MCF 10A (cell line): ENCODE measurements at regions not wholly inside any gene's neighbourhood (a gene's known extent, or its start where the extent isn't known, plus 50 kb on each side); places are given as distances from the start of the nearest gene placed in this dataset.

Experiments used
- BruUV-seq: library from RNA; stranded (reverse); fragments of 400-500 nt; replicated peaks from 2 replicates; lab custom pipeline; 2021; lab: Mats Ljungman, UMichigan
- CTCF ChIA-PET: fragments of 300-600 bp; sonication (Branson Sonifier 250); formaldehyde crosslinking; extraction: SDS; loops from one replicate; lab custom pipeline; 2021; ENCODE audit warnings: antibody characterized with exemption, inconsistent platforms; lab: Yijun Ruan, JAX
- POLR2A ChIA-PET: fragments of 300-600, 350-650 bp; sonication (Branson Sonifier 250); formaldehyde crosslinking; extraction: SDS; loops from one replicate; lab custom pipeline; 2020; ENCODE audit warnings: antibody characterized with exemption, inconsistent platforms; lab: Yijun Ruan, JAX
- DNase-seq: peaks from one replicate; pipeline ENCODE4 v3.0.0-alpha.2; 2018; ENCODE audit not compliant: unreplicated experiment
- H3K27ac Mint-ChIP-seq: one replicate; pipeline ENCODE4 v1.8.0; 2022; ENCODE audit warnings: mild to moderate bottlenecking, low read depth, mixed read lengths; ENCODE audit not compliant: unreplicated experiment
- H3K27me3 Mint-ChIP-seq: one replicate; pipeline ENCODE4 v1.8.0; 2022; ENCODE audit warnings: mixed read lengths; ENCODE audit not compliant: insufficient read depth, unreplicated experiment
- H3K36me3 Mint-ChIP-seq: one replicate; pipeline ENCODE4 v1.8.0; 2022; ENCODE audit warnings: mild to moderate bottlenecking, moderate library complexity, mixed read lengths; ENCODE audit not compliant: insufficient read depth, unreplicated experiment
- H3K4me1 Mint-ChIP-seq: one replicate; pipeline ENCODE4 v1.8.0; 2022; ENCODE audit warnings: mixed read lengths; ENCODE audit not compliant: insufficient read depth, unreplicated experiment
- H3K4me3 Mint-ChIP-seq: one replicate; pipeline ENCODE4 v1.8.0; 2022; ENCODE audit warnings: mild to moderate bottlenecking, moderate library complexity, mixed read lengths; ENCODE audit not compliant: unreplicated experiment
- H3K9me3 Mint-ChIP-seq: one replicate; pipeline ENCODE4 v1.8.0; 2022; ENCODE audit warnings: mixed read lengths; ENCODE audit not compliant: unreplicated experiment
- intact Hi-C: fragments of 100-400 bp; cut with micrococcal nuclease; formaldehyde crosslinking; loops from 2 replicates; pipeline ENCODE4 v1.14.1; 2022
- TF ChIP-seq, protein P1 (sequence below): fragments of 200-600 bp; IDR thresholded peaks from one replicate; pipeline ENCODE4 v1.8.0; 2022; ENCODE audit warnings: antibody characterized with exemption, mild to moderate bottlenecking; ENCODE audit not compliant: unreplicated experiment

DNA sequence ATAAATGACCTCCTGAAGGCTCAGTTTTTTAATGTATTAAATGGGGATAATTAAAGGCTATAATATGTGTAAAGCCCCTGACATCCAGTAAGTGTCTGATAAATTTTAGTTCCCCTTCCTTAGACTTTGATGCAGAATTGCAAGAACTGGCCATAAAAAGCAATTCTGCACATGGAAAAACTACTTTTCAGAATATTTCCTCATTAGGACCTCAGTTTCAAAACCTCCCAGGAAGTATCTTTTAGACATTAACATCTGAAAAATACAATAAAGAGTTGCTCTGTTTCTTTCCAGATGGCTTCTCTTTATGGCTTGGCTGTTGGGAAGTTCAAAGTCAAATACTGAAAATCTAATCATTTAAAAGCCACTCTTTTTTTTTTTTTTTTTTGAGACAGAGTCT is 106.3 kb upstream of the ZNF217 start:
- ChIA-PET POLR2A (no interaction called here), CTCF (no interaction called here)
- H3K27me3 Mint-ChIP-seq: no peaks in the 10 kb centered on the region
- H3K9me3 Mint-ChIP-seq: no peaks in the 10 kb centered on the region
- no peaks in the 10 kb centered on the region for H3K36me3 Mint-ChIP-seq
- no TSS peak for BruUV-seq
- intact Hi-C loops: no loop called here
- no peak for DNase-seq
- no peak overlapping the region for H3K4me3 Mint-ChIP-seq
- TF ChIP-seq, protein P1, sequence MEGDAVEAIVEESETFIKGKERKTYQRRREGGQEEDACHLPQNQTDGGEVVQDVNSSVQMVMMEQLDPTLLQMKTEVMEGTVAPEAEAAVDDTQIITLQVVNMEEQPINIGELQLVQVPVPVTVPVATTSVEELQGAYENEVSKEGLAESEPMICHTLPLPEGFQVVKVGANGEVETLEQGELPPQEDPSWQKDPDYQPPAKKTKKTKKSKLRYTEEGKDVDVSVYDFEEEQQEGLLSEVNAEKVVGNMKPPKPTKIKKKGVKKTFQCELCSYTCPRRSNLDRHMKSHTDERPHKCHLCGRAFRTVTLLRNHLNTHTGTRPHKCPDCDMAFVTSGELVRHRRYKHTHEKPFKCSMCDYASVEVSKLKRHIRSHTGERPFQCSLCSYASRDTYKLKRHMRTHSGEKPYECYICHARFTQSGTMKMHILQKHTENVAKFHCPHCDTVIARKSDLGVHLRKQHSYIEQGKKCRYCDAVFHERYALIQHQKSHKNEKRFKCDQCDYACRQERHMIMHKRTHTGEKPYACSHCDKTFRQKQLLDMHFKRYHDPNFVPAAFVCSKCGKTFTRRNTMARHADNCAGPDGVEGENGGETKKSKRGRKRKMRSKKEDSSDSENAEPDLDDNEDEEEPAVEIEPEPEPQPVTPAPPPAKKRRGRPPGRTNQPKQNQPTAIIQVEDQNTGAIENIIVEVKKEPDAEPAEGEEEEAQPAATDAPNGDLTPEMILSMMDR: no peak
- H3K27ac Mint-ChIP-seq: no peak overlapping the region
- H3K4me1 Mint-ChIP-seq: no peaks in the 10 kb centered on the region

DNA sequence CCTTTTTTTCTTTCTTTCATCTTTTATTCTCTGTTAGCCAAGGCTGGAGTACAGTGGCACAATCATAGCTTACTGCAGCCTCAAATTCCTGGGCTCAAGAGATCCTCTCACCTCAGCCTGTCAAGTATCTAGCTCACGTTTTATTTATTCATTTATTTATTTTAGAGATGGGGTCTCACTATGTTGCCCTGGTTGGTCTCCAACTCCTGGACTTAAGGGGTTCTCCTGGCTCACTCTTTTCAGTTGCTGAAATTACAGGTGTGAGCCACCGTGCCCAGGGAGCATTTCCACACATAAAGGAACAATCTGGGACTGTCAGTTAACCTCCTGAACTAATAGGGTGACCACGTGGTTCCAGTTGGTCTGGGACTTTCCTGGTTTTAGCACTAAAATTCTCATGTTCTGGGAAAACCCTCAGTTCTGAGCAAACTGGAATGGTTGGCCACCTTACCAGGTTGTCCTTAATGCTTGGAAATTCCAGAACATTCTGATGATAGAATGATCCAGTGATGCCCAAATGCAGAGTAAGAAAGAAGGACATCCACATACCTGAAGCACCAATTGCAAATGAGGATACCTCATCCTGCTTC is 105.5 kb upstream of the ZNF217 start:
- Mint-ChIP-seq H3K9me3 (no peaks in the 10 kb centered on the region), H3K4me1 (no peaks in the 10 kb centered on the region), H3K27me3 (no peaks in the 10 kb centered on the region), H3K36me3 (no peaks in the 10 kb centered on the region), H3K27ac (no peak overlapping the region), H3K4me3 (no peak overlapping the region)
- POLR2A ChIA-PET: interaction anchor here (0.6 kb wide), 1 partner anchor 129 kb away, joined by 3 read pairs; no protein-coding TSS in a partner anchor
- CTCF ChIA-PET: interaction anchor here (0.5 kb wide), 1 partner anchor 166 kb away, joined by 5 read pairs; no protein-coding TSS in a partner anchor
- TF ChIP-seq, protein P1: no peak
- no TSS peak for BruUV-seq
- DNase-seq: no peak
- intact Hi-C loops: no loop called here

DNA sequence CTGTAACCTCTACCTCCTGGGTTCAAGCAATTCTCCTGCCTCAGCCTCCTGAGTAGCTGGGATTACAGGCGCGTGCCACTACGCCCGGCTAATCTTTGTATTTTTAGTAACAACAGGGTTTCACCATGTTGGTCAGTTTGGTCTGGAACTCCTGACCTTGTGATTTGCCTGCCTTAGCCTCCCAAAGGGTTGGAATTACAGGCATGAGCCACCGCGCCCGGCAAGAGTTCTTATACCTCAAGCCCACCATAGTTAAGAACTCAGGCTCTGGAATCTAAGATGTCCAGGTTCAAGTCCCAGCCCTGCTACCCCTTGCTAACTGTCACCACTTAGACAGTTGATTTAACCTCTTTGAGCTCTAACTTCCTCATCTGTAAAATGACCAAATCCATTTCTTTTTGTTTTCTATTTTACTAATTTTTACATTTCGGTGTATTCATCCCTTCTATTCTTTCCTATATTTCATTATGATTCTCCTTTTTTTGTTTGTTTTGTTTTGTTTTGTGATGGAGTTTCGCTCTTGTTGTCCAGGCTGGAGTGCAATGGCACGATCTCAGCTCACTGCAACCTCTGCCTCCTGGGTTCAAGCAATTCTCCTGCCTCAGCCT is 104.8 kb upstream of the ZNF217 start:
- Mint-ChIP-seq H3K9me3 (no peaks in the 10 kb centered on the region), H3K27me3 (no peaks in the 10 kb centered on the region), H3K4me1 (no peaks in the 10 kb centered on the region), H3K36me3 (no peaks in the 10 kb centered on the region), H3K27ac (no peak overlapping the region), H3K4me3 (no peak overlapping the region)
- BruUV-seq: no TSS peak
- TF ChIP-seq, protein P1: no peak
- intact Hi-C loops: no loop called here
- POLR2A ChIA-PET: no interaction called here
- CTCF ChIA-PET: interaction anchor here (0.5 to 0.7 kb wide), 2 partner anchors 21 to 167 kb away, joined by 4 to 5 read pairs; no protein-coding TSS in a partner anchor
- DNase-seq: no peak

DNA sequence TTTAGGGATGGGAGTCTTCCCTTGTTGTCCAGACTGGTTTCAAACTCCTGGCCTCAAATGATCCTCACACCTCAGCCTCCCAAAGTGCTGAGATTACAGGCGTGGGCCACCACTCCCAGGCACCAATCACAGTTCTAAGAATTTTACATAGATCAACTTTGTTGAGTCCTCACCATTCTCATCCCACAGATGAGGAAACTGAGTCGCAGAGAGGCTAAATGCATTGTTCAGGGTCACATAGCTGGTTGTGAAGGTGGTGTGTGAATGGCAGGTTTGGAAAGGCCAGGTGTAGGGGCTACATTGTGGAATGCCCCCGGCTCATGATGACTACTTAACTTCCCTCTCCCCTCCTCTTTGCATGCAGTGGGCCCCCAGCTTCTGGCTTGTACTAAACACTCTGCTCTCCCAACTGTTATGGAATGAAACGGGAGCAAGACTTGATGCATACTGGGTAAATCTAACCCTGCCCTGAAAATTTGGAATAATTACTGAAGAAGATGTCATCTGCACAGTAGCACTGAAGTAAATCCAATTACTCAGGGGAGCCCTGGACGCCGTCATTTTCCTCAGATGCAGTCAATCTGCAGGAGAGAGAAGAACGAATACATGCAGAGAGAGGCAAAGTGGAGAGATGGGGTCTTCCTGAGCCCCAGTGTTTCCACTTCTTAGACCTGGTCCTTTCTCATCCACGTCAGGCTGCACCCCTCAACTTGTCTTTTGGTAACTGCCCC is 102.3 kb upstream of the ZNF217 start:
- POLR2A ChIA-PET: no interaction called here
- intact Hi-C loops: no loop called here
- DNase-seq: no peak
- no peak overlapping the region for H3K27ac Mint-ChIP-seq
- no TSS peak for BruUV-seq
- H3K9me3 Mint-ChIP-seq: no peaks in the 10 kb centered on the region
- peaks cover 6% of the 10 kb centered on the region for H3K36me3 Mint-ChIP-seq
- no peak overlapping the region for H3K4me3 Mint-ChIP-seq
- CTCF ChIA-PET: interaction anchor here (0.7 to 1.8 kb wide), 5 partner anchors 13 to 366 kb away, joined by 3 to 6 read pairs (median 3); no protein-coding TSS in a partner anchor
- peaks cover 8% of the 10 kb centered on the region for H3K4me1 Mint-ChIP-seq
- no peaks in the 10 kb centered on the region for H3K27me3 Mint-ChIP-seq
- TF ChIP-seq, protein P1: no peak
